Esophagus muscularis mucosa (tissue), 3 donors: ENCODE measurements at regions not wholly inside any gene's neighbourhood (a gene's known extent, or its start where the extent isn't known, plus 50 kb on each side); places are given as distances from the start of the nearest gene placed in this dataset.

Experiments
- CTCF ChIP-seq, 3 experiments: fragments of 200-600 bp in 2 of 3; fragments of 450-650 bp in 1 of 3; sonication (generic) in 2 of 3; IDR thresholded peaks; one replicate each; pipeline ENCODE4 v1.5.1; 2017 to 2019; ENCODE audit warnings: antibody characterized with exemption in 3 of 3, mild to moderate bottlenecking in 2 of 3, moderate library complexity in 1 of 3
- POLR2A ChIP-seq: fragments of 450-650 bp; IDR thresholded peaks from one replicate; pipeline ENCODE4 v1.6.1; 2017; ENCODE audit warnings: antibody characterized with exemption, moderate library complexity, mild to moderate bottlenecking, low read depth
- POLR2AphosphoS5 ChIP-seq, 2 donors: sonication (generic); formaldehyde crosslinking; IDR thresholded peaks; one replicate each; pipeline ENCODE4 v1.6.1; 2017; ENCODE audit warnings: antibody characterized with exemption in 2 of 2

DNA sequence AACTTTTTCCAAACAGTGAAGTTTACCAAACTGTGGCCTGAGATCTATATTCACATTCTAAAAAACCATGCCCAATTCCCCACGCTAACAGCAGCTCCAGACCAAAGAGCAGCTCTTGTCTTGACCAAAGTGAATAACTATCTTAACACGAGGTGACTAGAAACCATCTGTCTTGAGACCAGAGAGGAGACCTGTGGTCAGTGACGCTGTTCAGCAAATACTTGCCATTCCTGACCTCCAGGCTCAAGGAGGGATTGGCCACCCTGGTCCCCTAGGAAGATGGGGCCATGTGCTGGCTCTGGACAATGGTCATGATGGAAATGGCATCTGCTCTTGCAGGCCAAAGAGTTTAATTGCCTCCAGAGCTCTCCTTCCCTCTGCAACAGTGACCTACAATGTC, 104.4 kb upstream of the CD93 start:
- no peak for TF ChIP-seq POLR2AphosphoS5 (IDR thresholded peaks at IDR 0.05)
- TF ChIP-seq POLR2A = no peak
- TF ChIP-seq CTCF (IDR thresholded peaks at IDR 0.05) = no peak
